ENCODE measurements at regions not wholly inside any gene's neighbourhood (a gene's known extent, or its start where the extent isn't known, plus 50 kb on each side); places are given as distances from the start of the nearest gene placed in this dataset.

DNA sequence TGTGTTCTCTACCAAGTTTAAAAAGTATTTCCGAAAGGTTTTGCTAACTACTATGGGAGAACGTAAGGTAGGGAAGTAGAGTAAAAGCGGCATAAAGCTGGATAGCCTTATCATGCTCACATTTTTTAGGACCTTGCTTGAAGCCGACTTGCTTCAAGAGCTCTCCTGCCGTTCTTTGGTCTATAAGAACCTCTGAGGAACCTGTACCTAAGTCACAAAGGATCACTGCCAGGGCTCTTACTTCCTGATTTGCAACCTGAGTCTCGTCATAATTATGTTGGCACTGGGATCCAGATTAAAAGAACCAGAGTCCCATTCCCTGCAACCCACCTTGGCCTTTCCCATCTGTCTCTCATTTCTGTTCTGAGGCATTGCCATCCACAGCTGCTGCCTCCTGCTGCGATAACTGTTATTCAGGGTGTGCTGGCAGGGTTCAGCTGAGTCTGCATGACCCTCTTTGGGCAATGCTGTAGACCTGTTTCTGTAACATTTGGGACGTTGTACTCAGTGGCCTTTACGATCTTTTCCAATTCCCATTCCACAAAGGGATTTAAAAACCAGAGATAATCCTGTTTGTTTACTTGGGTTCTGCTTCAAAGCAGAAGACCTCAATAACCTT is 131.0 kb upstream of the UMPS start:
- Histone ChIP-seq H3K27ac (ENCODE audit: insufficient read depth, low read length, poor library complexity, severe bottlenecking) (no peak overlapping the region), H3K36me3 (ENCODE audit: control insufficient read depth, insufficient read depth, low read length) (no peaks in the 10 kb centered on the region), H3K27me3 (replicated peaks; ENCODE audit: control insufficient read depth, insufficient read depth, low read length, poor library complexity, severe bottlenecking) (no peaks in the 10 kb centered on the region), H3K4me1 (ENCODE audit: control insufficient read depth, insufficient read depth, low read length, poor library complexity, severe bottlenecking) (no peaks in the 10 kb centered on the region), H3K4me3 (ENCODE audit: insufficient read depth, low read depth, low read length, poor library complexity, severe bottlenecking) (no peak overlapping the region), H3K9me3 (ENCODE audit: control insufficient read depth, low read length) (no peaks in the 10 kb centered on the region)
- no peak for DNase-seq

- no peak overlapping the region for H3K27ac ChIP-seq (ENCODE audit: insufficient read depth, low read length, poor library complexity, severe bottlenecking)
- H3K4me1 ChIP-seq (ENCODE audit: control insufficient read depth, insufficient read depth, low read length, poor library complexity, severe bottlenecking) = no peaks in the 10 kb centered on the region
- no peaks in the 10 kb centered on the region for H3K27me3 ChIP-seq (replicated peaks; ENCODE audit: control insufficient read depth, insufficient read depth, low read length, poor library complexity, severe bottlenecking)
- no peak for DNase-seq
- H3K36me3 ChIP-seq (ENCODE audit: control insufficient read depth, insufficient read depth, low read length) = no peaks in the 10 kb centered on the region
- no peaks in the 10 kb centered on the region for H3K9me3 ChIP-seq (ENCODE audit: control insufficient read depth, low read length)
- H3K4me3 ChIP-seq (ENCODE audit: insufficient read depth, low read depth, low read length, poor library complexity, severe bottlenecking) = no peak overlapping the region
These were observed 130.2 kb upstream of the UMPS start for GRCh38 chr3:124599779-124600693.

GRCh38 chr3:124600765-124601164 is 129.5 kb upstream of the UMPS start:
- Histone ChIP-seq H3K4me3 (ENCODE audit: insufficient read depth, low read depth, low read length, poor library complexity, severe bottlenecking) (no peak overlapping the region), H3K4me1 (ENCODE audit: control insufficient read depth, insufficient read depth, low read length, poor library complexity, severe bottlenecking) (no peaks in the 10 kb centered on the region), H3K9me3 (ENCODE audit: control insufficient read depth, low read length) (no peaks in the 10 kb centered on the region), H3K36me3 (ENCODE audit: control insufficient read depth, insufficient read depth, low read length) (no peaks in the 10 kb centered on the region), H3K27me3 (replicated peaks; ENCODE audit: control insufficient read depth, insufficient read depth, low read length, poor library complexity, severe bottlenecking) (no peaks in the 10 kb centered on the region), H3K27ac (ENCODE audit: insufficient read depth, low read length, poor library complexity, severe bottlenecking) (no peak overlapping the region)
- DNase-seq = no peak

DNA sequence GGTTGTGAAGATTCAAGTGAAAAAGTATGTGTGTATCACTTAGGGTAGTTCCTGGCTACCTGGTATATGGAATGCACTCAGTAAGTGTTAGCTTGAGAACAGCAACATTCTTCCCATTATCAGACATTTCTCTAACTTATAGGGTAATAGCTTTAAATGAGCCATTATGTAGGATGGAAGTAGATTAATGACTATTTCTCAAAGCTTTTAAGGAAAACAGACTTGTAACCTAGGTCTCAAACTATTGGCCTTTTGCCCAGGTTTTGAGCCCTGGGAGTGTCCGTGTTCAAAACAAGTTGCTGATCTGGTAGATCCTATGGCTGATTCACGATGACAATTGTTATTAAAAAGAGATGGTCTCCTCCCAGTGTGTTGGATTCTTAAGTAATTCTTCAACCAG is 129.1 kb upstream of the UMPS start:
- no peak overlapping the region for H3K4me3 ChIP-seq (ENCODE audit: insufficient read depth, low read depth, low read length, poor library complexity, severe bottlenecking)
- H3K27ac ChIP-seq (ENCODE audit: insufficient read depth, low read length, poor library complexity, severe bottlenecking) = no peak overlapping the region
- DNase-seq = no peak
- no peaks in the 10 kb centered on the region for H3K4me1 ChIP-seq (ENCODE audit: control insufficient read depth, insufficient read depth, low read length, poor library complexity, severe bottlenecking)
- H3K9me3 ChIP-seq (ENCODE audit: control insufficient read depth, low read length) = no peaks in the 10 kb centered on the region
- H3K27me3 ChIP-seq (replicated peaks; ENCODE audit: control insufficient read depth, insufficient read depth, low read length, poor library complexity, severe bottlenecking) = no peaks in the 10 kb centered on the region
- no peaks in the 10 kb centered on the region for H3K36me3 ChIP-seq (ENCODE audit: control insufficient read depth, insufficient read depth, low read length)

DNA sequence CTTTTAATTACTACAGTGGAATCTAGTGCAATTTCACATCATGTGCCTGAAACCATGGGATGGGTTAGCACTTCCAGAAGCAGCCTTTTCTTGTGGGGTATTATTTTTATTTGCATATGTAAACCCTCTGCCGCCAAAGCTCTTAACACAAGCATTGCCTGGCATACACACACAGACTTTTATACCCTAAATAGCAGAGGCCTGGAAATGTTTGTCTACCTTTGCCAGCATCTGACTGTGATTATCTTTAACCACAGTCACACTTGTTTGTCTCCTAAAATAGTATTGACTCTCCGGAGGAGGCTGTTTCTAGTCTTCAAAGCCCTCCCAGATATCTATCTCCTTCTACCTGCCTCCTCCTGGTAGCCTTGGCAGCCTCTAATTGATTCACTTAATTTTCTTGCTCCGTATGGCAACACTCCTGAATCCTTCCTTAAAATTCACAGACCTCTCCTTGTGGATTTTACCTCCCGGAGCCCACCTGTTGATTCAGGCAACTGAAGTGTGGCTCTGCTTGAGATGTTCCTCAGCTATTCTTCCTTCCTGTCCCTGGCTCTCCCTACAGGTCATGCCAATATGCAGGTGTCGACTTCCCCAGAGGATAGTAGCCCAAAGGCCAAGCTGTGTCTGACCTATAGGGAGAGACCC is 127.1 kb upstream of the UMPS start:
- H3K27ac ChIP-seq (ENCODE audit: insufficient read depth, low read length, poor library complexity, severe bottlenecking) = no peak overlapping the region
- H3K9me3 ChIP-seq (ENCODE audit: control insufficient read depth, low read length) = no peaks in the 10 kb centered on the region
- H3K36me3 ChIP-seq (ENCODE audit: control insufficient read depth, insufficient read depth, low read length) = no peaks in the 10 kb centered on the region
- H3K4me3 ChIP-seq (ENCODE audit: insufficient read depth, low read depth, low read length, poor library complexity, severe bottlenecking) = no peak overlapping the region
- DNase-seq = no peak
- no peaks in the 10 kb centered on the region for H3K27me3 ChIP-seq (replicated peaks; ENCODE audit: control insufficient read depth, insufficient read depth, low read length, poor library complexity, severe bottlenecking)
- H3K4me1 ChIP-seq (ENCODE audit: control insufficient read depth, insufficient read depth, low read length, poor library complexity, severe bottlenecking) = no peaks in the 10 kb centered on the region

DNA sequence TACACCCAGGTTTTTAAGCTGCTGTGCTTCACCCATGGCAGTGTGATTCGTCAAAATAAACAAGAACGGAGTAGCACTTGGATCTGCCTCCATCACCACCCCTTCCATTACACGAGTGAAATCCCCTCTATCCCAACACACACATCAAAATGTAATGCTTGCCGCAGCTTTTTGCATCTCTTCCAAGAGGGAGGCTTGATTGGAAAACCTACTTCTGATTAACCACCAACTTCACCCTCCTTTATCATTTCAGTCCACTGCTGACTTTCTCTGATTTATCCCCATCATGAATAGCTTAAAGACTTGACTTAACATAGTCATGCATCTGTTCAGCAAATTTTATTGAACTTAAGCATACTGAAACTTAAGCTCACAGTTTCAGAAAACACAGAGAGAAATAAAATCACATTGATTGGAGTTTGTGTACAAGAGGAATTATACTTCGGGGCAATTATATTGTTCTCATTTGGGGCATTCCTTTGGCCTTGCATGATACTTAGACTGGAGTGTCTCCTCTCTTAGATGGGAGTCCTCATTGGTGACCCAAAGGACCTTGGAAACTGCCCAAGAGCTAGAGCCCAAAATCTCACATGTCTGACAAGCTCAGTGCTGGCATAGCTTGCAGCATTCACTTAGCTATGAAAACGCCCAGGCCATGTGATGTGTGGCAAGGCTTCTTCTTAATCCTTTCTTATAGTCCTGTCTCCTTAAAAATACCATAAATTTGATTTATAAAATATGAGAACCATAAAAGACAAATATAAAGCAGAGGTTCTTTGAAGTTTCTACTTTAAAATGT is 124.3 kb upstream of the UMPS start:
- Histone ChIP-seq H3K27me3 (replicated peaks; ENCODE audit: control insufficient read depth, insufficient read depth, low read length, poor library complexity, severe bottlenecking) (no peaks in the 10 kb centered on the region), H3K4me3 (ENCODE audit: insufficient read depth, low read depth, low read length, poor library complexity, severe bottlenecking) (no peak overlapping the region), H3K9me3 (ENCODE audit: control insufficient read depth, low read length) (no peaks in the 10 kb centered on the region), H3K36me3 (ENCODE audit: control insufficient read depth, insufficient read depth, low read length) (no peaks in the 10 kb centered on the region), H3K4me1 (ENCODE audit: control insufficient read depth, insufficient read depth, low read length, poor library complexity, severe bottlenecking) (no peaks in the 10 kb centered on the region), H3K27ac (ENCODE audit: insufficient read depth, low read length, poor library complexity, severe bottlenecking) (no peak overlapping the region)
- no peak for DNase-seq

DNA sequence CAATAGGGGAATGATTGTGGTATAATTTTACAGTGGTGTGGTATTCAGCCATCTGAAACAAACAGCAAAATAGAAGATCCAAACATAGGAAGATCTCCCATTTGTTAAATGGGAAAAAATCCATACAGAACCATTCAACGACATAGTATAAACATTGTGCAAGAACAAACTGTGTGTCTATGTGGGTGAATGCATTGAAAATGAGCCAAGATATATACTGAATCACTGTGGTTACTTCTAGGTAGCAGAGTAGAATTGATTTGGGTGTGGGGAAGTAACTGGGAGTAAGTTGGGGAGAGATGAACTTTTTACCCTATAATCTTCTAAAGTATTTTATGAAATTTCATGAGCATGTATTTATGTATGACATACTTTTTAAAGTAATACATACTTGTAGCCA is 123.1 kb upstream of the UMPS start:
- Histone ChIP-seq H3K4me3 (ENCODE audit: insufficient read depth, low read depth, low read length, poor library complexity, severe bottlenecking) (no peak overlapping the region), H3K9me3 (ENCODE audit: control insufficient read depth, low read length) (no peaks in the 10 kb centered on the region), H3K27me3 (replicated peaks; ENCODE audit: control insufficient read depth, insufficient read depth, low read length, poor library complexity, severe bottlenecking) (no peaks in the 10 kb centered on the region), H3K27ac (ENCODE audit: insufficient read depth, low read length, poor library complexity, severe bottlenecking) (no peak overlapping the region), H3K4me1 (ENCODE audit: control insufficient read depth, insufficient read depth, low read length, poor library complexity, severe bottlenecking) (no peaks in the 10 kb centered on the region), H3K36me3 (ENCODE audit: control insufficient read depth, insufficient read depth, low read length) (no peaks in the 10 kb centered on the region)
- DNase-seq = no peak

GRCh38 chr3:124609402-124609801 is 120.8 kb upstream of the UMPS start:
- H3K27me3 ChIP-seq (replicated peaks; ENCODE audit: control insufficient read depth, insufficient read depth, low read length, poor library complexity, severe bottlenecking) = no peaks in the 10 kb centered on the region
- DNase-seq = no peak
- H3K36me3 ChIP-seq (ENCODE audit: control insufficient read depth, insufficient read depth, low read length) = no peaks in the 10 kb centered on the region
- H3K4me3 ChIP-seq (ENCODE audit: insufficient read depth, low read depth, low read length, poor library complexity, severe bottlenecking) = no peak overlapping the region
- H3K27ac ChIP-seq (ENCODE audit: insufficient read depth, low read length, poor library complexity, severe bottlenecking) = no peak overlapping the region
- H3K9me3 ChIP-seq (ENCODE audit: control insufficient read depth, low read length) = no peaks in the 10 kb centered on the region
- no peaks in the 10 kb centered on the region for H3K4me1 ChIP-seq (ENCODE audit: control insufficient read depth, insufficient read depth, low read length, poor library complexity, severe bottlenecking)

- no peaks in the 10 kb centered on the region for H3K9me3 ChIP-seq (ENCODE audit: control insufficient read depth, low read length)
These were observed 120.1 kb upstream of the UMPS start for GRCh38 chr3:124610130-124610529.

More at GRCh38 chr3:124610130-124610529, 120.1 kb upstream of the UMPS start:
- DNase-seq = no peak
- no peak overlapping the region for H3K4me3 ChIP-seq (ENCODE audit: insufficient read depth, low read depth, low read length, poor library complexity, severe bottlenecking)
- H3K27ac ChIP-seq (ENCODE audit: insufficient read depth, low read length, poor library complexity, severe bottlenecking) = no peak overlapping the region
- no peaks in the 10 kb centered on the region for H3K27me3 ChIP-seq (replicated peaks; ENCODE audit: control insufficient read depth, insufficient read depth, low read length, poor library complexity, severe bottlenecking)
- no peaks in the 10 kb centered on the region for H3K36me3 ChIP-seq (ENCODE audit: control insufficient read depth, insufficient read depth, low read length)
- H3K4me1 ChIP-seq (ENCODE audit: control insufficient read depth, insufficient read depth, low read length, poor library complexity, severe bottlenecking) = no peaks in the 10 kb centered on the region

All from effector memory CD4-positive, alpha-beta T cell (primary cell).